ELF-1 (cell line): ENCODE measurements at regions not wholly inside any gene's neighbourhood (a gene's known extent, or its start where the extent isn't known, plus 50 kb on each side); places are given as distances from the start of the nearest gene placed in this dataset.

ENCODE experiments used
- DNase-seq: peaks from one replicate; pipeline ENCODE4 v3.0.0-alpha.2; 2016; ENCODE audit warnings: low read depth, low spot score

DNA sequence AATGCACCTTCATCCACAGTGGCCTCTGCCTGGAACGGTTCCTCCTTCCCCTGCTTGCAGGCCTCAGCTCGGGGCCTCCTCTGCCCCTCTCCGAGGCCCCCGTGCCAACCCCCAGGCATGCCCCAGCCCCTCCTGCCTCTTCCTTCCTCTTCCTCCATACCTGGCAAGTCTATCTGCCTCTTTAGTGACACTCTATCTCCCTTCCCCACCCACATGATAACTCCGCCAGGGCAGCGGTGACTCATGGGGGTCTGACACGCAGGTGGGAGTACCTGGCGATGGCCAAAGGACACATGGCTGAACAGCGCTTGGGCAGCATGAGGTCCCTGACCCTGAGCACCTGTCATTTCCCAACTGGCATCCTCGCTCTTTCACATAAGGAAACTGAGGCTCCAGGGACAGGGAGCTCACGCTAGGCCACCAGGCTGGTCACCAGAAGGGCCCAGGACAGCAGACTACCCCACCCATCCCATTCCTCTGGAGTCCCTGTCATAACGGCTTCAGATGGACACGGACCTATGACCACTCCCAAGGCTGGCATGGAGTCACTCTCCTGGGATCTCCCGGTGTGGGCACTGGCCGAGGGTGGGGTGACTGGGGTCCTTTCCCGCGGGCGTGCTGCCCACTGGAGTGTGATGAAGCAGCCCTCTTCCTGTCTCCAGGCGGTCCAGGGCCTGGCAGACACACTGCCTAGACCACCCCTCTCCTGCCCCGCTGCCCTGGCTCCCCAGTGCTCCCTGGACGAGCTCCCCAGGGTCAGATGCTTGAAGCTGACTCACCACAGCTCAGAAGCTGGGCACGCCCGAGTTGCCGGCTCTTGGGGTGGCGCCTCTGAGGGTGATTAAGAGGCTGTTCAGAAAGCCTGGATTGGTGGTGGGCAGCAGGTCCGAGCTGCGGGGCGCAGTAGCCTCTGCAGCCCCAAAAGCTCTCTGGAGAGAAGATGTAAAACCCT lies 100.6 kb downstream of the ENGASE start:
- no peak for DNase-seq

DNA sequence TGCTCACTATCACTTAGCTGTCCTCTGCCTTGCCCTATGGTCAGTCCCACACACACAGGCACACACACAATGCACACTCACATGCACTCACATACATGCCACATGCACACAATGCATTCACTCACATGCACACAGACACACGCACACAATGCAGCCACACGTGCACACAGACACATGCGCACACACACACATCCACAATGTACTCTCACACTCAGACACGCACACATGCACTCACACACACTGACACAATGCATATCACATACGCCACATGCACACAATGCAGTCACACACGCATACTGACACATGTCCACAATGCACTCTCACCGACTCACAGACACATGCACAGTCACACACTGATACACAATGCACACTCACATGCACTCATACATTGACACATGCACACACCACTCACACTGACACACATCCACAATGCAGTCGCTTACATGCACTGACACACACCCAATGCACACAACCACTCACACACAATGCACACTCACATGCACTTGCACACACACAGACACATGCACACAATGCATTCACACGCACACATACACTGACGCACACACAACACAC lies 99.7 kb downstream of the ENGASE start:
- no peak for DNase-seq

DNA sequence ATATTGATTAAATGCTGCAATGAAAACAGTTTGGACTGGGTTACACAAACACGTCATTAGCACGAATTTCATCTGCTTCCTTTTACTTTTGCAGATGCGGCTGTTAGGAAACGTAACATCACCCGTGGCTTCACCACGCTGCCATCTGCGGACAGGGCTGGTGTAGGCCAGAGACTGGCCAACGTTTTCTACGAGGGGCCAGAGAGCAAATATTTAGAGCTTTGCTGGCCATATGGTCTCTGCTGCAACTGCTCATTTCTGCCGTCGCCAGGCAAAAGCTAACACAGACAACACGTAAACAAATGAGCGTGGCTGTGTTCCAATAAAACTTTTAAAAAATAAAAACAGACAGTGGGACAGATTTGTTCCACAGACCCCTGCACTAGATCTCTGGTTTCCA lies 96.6 kb downstream of the ENGASE start:
- no peak for DNase-seq

DNA sequence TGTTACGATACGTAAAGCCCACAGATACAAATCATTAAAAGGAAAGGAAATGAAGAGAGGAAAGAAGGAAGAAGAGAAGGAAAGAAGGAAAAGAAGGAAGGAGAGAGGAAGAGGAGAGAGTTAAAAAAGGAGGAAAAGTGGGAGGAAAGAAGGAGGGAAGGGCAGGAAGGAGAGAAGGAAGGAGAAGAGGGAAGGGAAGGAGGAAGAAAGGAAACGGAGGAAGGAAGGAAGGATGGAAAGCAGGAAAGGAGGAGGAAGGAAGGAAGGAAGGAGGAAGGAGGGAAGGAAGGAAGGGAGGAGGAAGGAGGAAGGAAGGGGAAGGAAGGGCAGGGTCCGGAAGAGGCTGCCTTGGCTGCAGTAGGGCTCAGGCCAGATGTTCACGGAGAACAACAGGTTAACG lies 95.2 kb downstream of the ENGASE start:
- no peak for DNase-seq

DNA sequence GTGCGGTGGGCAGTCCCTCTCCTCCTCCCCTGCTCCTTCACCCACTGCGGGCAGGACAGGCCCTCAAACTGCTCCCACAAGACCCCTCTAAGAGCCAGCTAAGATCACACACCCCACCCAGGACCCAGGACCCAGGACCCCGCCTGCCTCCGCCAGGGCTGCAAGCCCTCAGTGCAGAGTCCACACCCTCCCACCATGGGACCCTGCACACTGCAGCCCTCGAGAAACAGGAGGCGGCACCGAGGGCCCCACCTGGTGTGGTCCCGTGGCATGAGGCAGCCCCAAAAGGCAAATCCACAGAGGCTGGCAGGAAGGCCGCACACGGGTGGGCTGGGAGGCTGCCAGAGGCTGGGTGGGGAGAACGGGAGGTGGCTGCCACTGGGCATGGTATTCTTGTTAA lies 94.7 kb downstream of the ENGASE start:
- no peak for DNase-seq

DNA sequence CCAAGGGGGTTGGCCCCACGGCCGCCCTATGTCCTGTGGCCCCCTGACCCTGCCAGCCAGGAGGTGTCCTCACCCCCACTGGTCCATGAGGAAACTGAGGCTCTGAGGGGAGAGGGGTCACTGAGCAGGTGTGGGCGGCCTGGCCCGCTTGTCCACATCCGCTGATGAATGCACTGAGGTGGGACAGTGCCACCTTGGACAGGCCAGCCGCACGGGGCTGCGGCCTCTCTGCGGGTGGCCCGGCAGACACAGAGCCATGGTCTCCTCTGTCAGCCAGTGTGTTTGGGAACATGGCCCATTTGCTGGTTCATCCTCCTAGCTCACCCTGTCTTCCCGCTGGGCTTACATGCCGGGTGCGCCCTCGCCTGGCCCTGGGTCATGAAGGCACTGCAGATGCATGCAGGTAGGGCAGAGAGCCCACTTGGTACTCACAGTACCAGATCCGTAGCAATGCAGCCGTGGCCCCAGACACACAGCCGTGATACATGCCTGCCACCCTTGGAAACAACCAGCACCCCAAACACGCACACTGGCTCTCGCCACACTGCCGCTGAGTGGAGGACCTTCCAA lies 93.9 kb downstream of the ENGASE start:
- no peak for DNase-seq

DNA sequence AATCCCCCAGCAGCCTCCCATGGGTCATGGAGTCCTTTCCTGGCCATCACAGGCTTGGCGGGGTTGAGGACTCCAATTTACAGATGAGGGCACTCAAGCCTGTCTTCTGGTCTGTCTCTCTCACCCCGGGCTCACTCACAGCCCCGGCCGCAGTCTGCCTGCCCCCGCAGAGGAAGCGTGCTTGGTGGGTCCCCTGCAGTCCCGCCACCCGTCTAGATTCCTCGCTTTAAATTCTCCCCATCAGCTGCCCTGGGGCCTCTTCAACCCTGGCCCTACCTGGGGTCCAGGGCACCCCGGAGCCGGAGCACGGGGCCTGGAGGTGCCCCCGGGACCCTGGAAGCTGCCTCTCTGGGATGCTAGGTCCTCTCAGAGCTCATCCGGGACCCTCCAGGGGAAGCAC lies 92.9 kb downstream of the ENGASE start:
- DNase-seq, result no peak

DNA sequence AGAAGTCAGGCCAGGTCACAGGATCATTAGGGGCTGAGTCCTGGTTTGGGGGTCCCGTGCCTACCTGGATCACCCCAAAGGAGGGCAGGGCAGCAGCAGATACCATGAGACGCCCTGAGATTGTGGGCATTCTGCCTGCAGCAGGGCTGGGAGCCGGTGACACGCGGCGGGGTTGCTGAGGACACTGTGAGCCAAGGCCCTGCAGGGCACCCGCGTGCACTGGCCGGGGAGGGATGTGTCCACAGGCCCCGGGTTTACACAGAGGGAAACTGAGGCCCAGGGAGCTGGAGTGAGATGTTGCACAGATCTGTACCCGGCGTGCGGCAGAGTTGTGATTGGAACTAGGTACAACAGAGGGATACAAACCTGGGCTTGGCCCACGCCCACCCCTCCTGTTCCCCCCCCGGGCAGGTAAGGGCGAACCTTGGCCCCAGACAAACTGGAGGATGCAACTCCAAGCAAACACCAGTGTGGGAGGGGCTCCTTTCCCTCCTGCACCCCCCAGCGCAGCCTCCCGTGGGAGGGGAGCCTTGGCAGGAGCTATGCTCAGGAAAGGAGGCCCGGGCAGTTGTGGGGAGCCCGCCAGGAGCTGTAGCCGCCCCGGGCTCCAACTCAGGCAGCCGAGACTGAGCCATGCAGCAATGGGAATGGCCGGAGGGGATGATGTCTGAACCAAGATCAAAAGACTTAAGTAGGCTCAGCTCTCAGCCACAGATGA lies 91.3 kb downstream of the ENGASE start:
- DNase-seq, result no peak

DNA sequence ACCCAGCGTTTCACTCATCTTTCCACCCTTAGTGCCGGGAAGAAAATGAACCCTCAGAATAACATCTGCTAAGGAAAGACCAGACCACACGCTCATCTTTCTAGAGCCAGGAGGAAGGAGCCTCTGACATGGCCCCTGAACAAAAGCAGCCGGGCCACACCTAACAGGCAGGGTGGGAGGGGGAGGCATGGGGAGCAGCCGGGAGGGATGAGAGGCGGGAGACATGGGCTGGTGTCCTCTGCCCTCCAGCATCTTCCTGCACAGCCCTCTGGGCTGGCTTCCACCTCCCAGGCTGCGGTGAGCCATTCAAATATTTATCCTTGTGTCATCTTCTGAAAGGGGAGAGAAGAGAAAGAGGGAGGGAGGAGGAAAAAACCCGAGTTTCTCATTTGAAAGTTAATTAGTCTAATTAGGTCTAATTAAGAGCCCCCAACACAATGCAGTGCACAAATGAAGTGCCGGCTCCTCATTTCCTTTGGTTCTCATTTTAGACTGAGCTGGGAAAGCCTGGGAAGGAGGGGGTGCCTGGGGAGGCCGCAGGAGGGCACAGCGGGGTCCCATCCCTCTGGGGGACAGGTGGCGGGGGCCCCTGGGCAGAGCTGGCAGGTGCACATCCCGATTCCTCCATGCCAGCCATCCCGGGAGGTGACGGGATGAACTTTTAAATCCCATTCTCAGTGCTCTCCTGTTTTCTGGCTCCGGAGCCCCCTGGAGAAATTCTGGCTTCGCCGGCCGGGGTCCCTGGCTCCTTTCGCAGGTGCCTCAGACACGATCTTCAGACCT lies 90.5 kb downstream of the ENGASE start:
- no peak for DNase-seq

DNA sequence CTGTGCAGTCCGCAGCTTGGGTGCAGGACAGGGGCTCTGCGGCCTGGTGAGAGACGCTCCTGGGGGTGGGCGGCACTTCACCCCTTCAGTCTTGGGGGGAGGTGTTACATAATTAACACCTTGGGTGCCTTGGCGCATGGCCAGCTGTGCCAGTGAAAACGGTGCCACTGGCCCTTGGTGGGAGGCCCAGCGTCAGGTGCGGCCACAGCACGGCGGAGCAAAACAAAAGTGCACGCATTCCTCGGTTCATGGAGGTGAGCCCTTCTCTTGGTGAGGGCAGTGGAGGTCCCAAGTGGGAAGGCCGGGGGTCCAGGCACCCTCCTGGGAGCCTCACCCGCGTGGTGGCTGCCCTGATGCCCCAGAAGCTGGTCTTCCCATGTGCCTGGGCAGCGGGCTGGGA lies 89.8 kb downstream of the ENGASE start:
- no peak for DNase-seq

DNA sequence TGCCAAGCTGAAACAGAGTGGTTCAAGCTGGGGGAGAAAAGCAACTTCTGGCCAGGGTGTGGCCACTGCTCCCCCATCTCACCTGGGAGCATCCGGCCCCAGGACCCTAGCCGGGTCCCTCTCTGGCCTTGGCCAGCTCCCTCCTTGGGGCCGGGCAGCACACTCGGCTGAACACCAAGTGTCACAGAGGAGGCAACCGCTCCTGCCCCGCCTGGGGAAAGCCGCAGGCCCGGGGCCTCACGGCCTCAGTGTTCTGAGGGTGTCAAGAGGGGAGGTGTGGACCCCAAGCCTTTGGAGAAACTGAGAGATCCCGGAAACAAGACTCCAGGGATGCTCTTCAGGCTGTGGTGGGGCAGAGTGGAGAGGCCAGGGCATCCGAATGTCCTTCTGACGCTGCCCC lies 88.4 kb downstream of the ENGASE start:
- no peak for DNase-seq

DNA sequence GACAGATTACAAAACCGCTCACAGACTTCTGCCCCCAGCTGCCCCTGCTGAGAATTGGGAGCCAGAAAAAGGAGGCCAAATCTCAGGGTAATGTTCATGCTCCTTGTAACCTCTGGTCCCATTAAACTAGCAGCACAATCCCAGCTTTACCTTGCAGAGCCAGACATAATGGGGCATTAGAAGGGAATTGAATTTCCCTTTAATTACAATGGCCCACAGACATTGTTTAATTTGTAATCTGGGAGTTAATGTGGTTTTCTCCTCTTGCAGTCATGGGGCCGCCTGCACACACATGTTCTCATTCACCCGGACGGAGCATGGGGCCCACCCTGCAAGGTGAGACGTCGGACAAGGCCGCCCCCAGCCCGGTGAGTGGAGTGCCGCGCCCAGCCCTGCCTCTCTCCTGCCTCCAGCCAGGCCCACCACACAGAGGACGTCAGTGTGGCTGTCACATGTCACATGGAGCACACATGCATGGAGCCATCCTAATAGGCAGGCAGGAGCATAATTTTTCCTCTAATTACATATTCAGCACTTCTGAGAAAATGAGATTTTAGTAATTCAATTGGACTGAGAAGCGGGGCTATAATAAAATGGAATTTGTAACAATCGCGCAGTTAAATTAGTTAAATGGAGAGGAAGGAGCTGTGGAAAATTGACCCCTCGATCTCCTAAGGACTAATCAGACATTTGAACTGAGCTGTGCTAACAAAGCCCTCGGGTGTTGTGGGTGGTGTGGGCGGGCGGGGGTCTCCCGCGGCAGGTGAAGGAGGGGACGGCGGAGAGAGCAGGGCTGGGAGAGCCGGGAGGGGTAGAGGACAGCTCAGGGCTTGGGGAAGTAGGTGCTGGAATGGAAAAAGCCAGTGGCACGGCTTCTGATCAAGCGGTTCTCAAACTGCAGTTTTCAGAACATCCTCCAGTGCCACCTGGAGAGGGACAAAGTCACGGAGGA lies 87.7 kb downstream of the ENGASE start:
- DNase-seq, result no peak

DNA sequence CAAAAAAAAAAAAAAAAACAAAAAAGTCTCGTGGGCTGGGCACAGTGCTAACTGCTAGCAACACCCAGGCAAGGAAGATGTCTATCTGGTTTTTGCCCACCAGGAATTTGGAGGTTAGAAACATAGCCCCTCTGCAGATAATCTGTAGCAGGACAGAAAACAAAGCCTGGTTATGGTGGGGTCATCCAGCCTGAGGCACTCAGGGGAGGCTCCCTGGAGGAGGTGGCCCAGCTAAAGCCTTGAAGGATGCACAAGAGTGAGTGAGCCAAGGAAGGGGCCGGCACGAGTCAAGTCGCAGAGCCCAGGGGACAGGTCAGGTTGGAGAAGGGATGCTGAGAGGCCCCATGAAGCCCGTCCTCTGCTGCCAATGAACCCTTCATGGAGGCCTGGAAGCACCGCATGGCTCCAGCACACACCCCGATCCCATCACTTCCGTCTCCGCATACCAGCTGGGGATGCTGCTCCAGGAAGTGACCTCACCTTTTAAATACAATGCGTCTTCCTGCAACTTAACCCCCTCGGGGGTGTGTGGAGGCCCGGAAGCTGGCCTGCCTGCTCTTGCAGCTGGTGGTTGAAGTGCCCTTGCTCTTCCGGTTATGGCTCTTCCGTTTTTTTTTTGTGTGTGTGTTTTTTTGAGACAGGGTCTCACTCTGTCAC lies 86.5 kb downstream of the ENGASE start:
- peak; percentile 54 for DNase-seq

DNA sequence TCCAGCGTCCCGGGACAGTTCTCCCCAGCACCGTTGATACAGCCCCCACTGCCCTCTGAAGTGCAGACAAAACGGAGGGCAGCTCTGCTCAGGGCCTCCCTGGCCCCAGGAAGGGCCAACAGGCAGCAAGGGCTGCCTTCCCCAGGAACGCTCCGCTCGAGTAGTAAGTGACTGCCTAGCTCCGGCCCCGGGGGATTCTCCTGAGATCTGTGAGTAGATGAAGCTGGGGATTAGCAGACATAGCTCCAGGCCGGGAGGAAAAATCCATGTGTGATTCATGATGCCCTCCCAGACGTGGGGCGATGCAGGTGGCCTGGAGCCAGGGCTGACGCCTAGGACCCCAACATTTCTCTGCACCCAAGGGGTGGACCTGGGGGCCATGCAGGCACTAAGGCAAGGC lies 85.3 kb downstream of the ENGASE start:
- peak; percentile 28 for DNase-seq

DNA sequence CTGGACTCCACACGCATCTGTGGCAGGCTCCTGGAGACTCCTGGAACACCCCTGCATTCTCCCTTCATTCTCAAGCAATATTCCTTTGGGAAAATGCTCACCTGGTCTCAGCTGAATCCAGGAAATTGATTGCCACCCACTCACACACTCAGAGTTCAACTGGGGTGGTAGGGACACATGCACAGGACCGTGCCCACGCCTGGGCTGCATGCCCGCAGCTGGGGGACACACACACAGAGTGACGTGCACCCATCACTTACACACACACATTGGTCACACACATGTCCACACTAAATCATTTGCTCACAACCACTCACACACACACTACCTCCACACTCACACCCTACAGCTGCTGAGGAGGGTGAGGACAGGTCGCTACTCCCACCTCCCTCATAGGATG lies 84.8 kb downstream of the ENGASE start:
- no peak for DNase-seq

DNA sequence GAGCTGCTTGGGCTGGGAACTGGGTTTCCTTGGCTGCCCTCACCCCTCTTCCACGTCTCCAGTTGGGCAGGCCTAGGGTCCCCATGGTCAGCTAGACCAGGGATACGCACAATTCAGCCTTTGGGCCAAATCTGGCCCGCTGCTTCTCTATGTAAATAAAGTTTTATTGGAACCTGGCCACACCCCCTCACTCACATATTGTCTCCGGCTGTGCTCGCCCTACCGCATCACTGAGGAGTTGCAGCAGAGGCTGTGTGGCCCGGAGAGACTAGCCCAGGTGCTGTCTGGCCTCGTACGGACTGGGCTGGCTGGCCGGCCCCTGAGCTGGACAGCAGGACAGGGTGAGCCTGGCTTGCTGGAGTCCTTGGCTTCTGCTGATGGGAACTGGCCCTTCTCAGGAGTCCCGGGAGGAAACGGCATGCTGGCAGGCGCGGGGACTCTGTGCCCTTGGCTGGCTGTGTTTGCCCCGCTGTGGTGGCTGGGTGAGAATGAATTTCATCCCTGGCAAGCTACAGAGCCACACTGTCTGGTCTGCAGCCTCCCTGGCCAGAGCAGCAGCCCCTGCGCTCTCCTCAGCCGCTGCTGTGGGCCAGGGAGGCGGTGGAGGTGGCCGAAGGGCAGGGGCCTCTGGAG lies 82.0 kb downstream of the ENGASE start:
- DNase-seq, result peak; percentile 37

DNA sequence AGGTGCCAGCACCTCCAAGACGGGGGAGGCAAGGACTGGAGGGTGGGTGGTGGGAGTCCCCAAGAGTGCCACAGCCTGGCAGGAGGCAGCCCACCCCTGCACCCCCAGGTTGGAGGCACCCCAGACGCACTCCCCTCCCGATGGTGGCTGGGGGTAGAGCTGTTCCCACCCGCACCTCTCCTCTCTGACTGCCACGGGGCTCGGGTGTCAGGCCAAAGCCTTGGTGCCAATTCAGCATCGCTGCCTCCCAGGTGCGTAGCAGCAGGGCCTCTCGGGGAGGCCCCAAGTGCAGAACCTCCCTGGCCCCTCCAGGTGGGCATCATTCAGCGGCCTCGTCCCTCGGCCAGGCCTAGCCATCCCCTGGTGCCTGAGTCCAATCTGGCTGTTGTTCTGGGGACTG lies 81.1 kb downstream of the ENGASE start:
- DNase-seq, result no peak

DNA sequence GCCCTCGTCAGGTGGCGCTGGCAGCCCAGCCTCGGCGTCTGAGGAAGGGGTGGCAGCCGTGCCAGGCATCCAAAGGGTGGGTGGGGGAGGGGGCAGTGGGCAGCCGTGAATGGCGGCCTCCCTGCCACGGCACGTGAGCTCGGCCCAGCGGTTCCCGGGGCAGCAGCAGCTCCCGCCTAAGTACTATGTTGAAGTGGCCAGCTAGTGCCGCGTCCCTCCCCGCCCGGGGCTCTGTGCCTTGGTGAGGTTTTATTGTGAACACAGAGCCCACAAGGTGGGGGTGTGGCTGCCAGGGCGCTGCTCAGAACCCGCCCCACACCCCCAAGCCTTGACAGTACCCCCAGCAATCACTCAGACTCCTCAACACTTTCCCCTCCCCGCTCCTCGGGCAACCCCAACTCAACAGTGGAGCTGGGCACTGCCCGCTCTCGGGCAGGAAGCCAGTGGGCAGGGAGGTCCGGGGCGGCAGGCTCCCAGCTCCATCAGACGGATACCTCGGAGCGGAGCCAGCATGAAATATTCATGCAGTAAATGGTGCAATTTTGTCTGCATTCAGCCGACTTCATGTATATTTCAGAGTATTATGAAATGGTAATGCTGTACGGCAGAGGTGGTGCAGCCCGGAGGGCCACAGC lies 80.4 kb downstream of the ENGASE start:
- DNase-seq, result no peak

DNA sequence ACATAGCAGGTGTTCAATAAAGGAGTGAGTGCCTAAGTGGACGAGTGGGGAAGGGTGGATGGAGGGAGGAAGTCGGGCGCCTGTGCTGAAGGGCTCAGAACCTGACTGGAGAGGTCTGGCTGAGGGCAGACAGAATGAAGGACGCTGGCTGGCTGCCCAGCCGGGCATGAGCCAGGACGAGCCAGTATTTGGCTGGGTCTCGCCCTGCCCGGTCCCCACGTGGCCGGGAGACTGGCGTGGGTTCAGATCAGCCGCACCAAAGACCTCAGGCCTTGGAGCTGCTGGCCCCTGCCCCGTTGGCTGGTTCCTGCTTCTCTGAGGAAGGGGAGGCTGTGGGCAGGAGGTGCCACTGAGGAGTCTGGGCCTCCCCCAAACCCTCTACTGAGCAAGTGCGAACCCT lies 79.8 kb downstream of the ENGASE start:
- no peak for DNase-seq
